ENCODE measurements at regions not wholly inside any gene's neighbourhood (a gene's known extent, or its start where the extent isn't known, plus 50 kb on each side); places are given as distances from the start of the nearest gene placed in this dataset.

DNA sequence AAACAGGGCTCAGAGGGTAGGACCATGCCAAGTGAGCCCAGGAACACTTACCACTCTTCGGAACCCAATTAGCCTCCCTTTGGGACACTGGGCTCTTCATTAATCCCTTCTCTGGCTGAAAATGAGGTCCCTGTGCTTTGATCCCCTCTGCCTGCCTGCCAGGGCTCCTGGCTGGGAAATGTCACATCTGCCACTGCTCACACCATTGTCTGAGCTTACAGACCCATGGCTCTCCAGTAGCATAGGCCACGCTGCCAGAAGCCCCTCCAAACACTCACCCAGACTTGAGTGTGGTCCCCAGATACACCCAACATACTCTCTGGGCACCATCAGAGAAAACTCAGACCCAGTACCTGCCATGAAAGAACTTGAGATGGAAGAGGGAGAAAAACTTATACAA lies 287.3 kb downstream of the XXYLT1 start:
- H3K9ac ChIP-seq (ENCODE audit: low read length): no peak overlapping the region
- H3K4me2 ChIP-seq (ENCODE audit: low read depth, low read length, poor library complexity, severe bottlenecking): no peak overlapping the region
- TF ChIP-seq, protein P1, sequence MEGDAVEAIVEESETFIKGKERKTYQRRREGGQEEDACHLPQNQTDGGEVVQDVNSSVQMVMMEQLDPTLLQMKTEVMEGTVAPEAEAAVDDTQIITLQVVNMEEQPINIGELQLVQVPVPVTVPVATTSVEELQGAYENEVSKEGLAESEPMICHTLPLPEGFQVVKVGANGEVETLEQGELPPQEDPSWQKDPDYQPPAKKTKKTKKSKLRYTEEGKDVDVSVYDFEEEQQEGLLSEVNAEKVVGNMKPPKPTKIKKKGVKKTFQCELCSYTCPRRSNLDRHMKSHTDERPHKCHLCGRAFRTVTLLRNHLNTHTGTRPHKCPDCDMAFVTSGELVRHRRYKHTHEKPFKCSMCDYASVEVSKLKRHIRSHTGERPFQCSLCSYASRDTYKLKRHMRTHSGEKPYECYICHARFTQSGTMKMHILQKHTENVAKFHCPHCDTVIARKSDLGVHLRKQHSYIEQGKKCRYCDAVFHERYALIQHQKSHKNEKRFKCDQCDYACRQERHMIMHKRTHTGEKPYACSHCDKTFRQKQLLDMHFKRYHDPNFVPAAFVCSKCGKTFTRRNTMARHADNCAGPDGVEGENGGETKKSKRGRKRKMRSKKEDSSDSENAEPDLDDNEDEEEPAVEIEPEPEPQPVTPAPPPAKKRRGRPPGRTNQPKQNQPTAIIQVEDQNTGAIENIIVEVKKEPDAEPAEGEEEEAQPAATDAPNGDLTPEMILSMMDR (IDR thresholded peaks at IDR 0.05; ENCODE audit: insufficient read depth, low read length, poor library complexity, severe bottlenecking): no peak
- TF ChIP-seq EZH2phosphoT487 (conservative IDR thresholded peaks at IDR 0.05; ENCODE audit: low read length): no peak

DNA sequence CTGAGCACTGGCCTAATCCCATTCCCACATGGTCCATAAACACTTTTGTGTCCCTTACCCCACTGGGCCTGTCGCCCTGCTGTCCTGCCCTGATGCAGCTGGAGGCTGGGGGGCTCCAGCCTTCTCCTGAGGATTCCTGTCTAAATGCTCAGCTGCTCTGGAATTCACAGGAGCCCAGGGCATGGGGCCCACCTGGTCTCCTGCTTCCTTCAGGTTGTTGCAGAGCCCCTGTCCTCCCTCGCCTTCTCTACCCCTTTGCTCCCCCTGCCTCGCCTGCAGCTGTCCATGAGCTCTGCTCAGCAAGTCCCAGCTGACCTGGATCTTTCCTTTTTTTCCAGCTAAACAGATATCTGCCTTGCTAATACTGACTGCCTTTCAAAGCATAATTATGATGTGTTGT lies 286.9 kb downstream of the XXYLT1 start:
- no peak overlapping the region for H3K4me2 ChIP-seq (ENCODE audit: low read depth, low read length, poor library complexity, severe bottlenecking)
- TF ChIP-seq EZH2phosphoT487 (conservative IDR thresholded peaks at IDR 0.05; ENCODE audit: low read length): no peak
- TF ChIP-seq, protein P1 (IDR thresholded peaks at IDR 0.05; ENCODE audit: insufficient read depth, low read length, poor library complexity, severe bottlenecking): no peak

More for the DNA sequence above, 287.3 kb downstream of the XXYLT1 start:
- Histone ChIP-seq H3K4me3 (ENCODE audit: insufficient read depth, low read length, poor library complexity, severe bottlenecking) (no peak overlapping the region), H4K20me1 (ENCODE audit: low read depth, low read length) (no peaks in the 10 kb centered on the region), H3K27ac (ENCODE audit: low read depth, low read length) (no peak overlapping the region), H3K36me3 (ENCODE audit: low read length) (no peaks in the 10 kb centered on the region), H3K9me2 (replicated peaks; ENCODE audit: insufficient read depth, low read length) (no peaks in the 10 kb centered on the region), H3K9me3 (ENCODE audit: insufficient read depth, low read length) (no peaks in the 10 kb centered on the region), H3K79me2 (ENCODE audit: insufficient read depth, low read length) (no peaks in the 10 kb centered on the region), H3F3A (ENCODE audit: insufficient read depth) (no peaks in the 10 kb centered on the region), H3K27me3 (ENCODE audit: low read length) (no peaks in the 10 kb centered on the region), H2AFZ (ENCODE audit: low read depth, low read length, severe bottlenecking) (no peak overlapping the region)

DNA sequence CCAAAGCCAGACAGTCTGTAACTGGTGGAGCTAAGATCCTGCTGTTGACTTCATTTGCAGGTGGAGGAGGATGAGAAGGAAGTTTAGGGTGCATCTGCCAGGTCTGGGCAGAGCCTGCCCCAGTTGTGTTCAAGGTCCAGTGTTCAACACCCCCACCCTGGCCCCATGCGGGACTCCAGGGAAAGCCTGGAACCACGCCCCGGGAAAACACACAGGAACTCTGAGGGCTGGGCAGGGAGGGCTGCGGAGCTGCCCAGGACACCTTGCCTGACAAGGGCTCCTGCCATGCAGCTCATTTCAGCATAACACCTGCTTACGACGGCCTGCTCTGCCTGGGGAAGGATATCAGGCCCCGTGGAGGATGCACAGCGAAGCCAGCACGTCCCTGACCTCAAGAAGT lies 286.3 kb downstream of the XXYLT1 start:
- Histone ChIP-seq H3F3A (ENCODE audit: insufficient read depth) (no peaks in the 10 kb centered on the region), H3K27ac (ENCODE audit: low read depth, low read length) (no peak overlapping the region), H3K9me2 (replicated peaks; ENCODE audit: insufficient read depth, low read length) (no peaks in the 10 kb centered on the region), H3K4me2 (ENCODE audit: low read depth, low read length, poor library complexity, severe bottlenecking) (no peak overlapping the region), H3K79me2 (ENCODE audit: insufficient read depth, low read length) (no peaks in the 10 kb centered on the region), H3K27me3 (ENCODE audit: low read length) (no peaks in the 10 kb centered on the region), H3K9me3 (ENCODE audit: insufficient read depth, low read length) (no peaks in the 10 kb centered on the region), H3K36me3 (ENCODE audit: low read length) (no peaks in the 10 kb centered on the region), H3K4me3 (ENCODE audit: insufficient read depth, low read length, poor library complexity, severe bottlenecking) (no peak overlapping the region), H2AFZ (ENCODE audit: low read depth, low read length, severe bottlenecking) (no peak overlapping the region), H4K20me1 (ENCODE audit: low read depth, low read length) (no peaks in the 10 kb centered on the region), H3K9ac (ENCODE audit: low read length) (no peak overlapping the region)
- TF ChIP-seq, protein P1 (IDR thresholded peaks at IDR 0.05; ENCODE audit: insufficient read depth, low read length, poor library complexity, severe bottlenecking): no peak
- TF ChIP-seq EZH2phosphoT487 (conservative IDR thresholded peaks at IDR 0.05; ENCODE audit: low read length): no peak

More for the DNA sequence above, 286.9 kb downstream of the XXYLT1 start:
- Histone ChIP-seq H3K9me2 (replicated peaks; ENCODE audit: insufficient read depth, low read length) (no peaks in the 10 kb centered on the region), H3F3A (ENCODE audit: insufficient read depth) (no peaks in the 10 kb centered on the region), H4K20me1 (ENCODE audit: low read depth, low read length) (no peaks in the 10 kb centered on the region), H2AFZ (ENCODE audit: low read depth, low read length, severe bottlenecking) (no peak overlapping the region), H3K79me2 (ENCODE audit: insufficient read depth, low read length) (no peaks in the 10 kb centered on the region), H3K36me3 (ENCODE audit: low read length) (no peaks in the 10 kb centered on the region), H3K27ac (ENCODE audit: low read depth, low read length) (no peak overlapping the region), H3K27me3 (ENCODE audit: low read length) (no peaks in the 10 kb centered on the region), H3K4me3 (ENCODE audit: insufficient read depth, low read length, poor library complexity, severe bottlenecking) (no peak overlapping the region), H3K9me3 (ENCODE audit: insufficient read depth, low read length) (no peaks in the 10 kb centered on the region), H3K9ac (ENCODE audit: low read length) (no peak overlapping the region)

Measured in SU-DHL-6 (cell line).